ENCODE measurements at regions not wholly inside any gene's neighbourhood (a gene's known extent, or its start where the extent isn't known, plus 50 kb on each side); places are given as distances from the start of the nearest gene placed in this dataset.

GRCh38 chr20:12721636-12722035 lies 287.1 kb upstream of the SPTLC3 start:
- no peak for TF ChIP-seq MAX (IDR thresholded peaks at IDR 0.05)
- TF ChIP-seq TCF12 (IDR thresholded peaks at IDR 0.05; ENCODE audit: low read depth): no peak
- no peak for TF ChIP-seq TEAD4 (IDR thresholded peaks at IDR 0.05)
- TF ChIP-seq EP300 (IDR thresholded peaks at IDR 0.05; ENCODE audit: borderline replicate concordance): no peak
- no peak for TF ChIP-seq USF1 (IDR thresholded peaks at IDR 0.05)
- no peak for TF ChIP-seq FOXM1 (IDR thresholded peaks at IDR 0.05; ENCODE audit: borderline replicate concordance, low read depth)
- TF ChIP-seq CREB1 (IDR thresholded peaks at IDR 0.05; ENCODE audit: low read depth): no peak
- TF ChIP-seq TAF1 (IDR thresholded peaks at IDR 0.05; ENCODE audit: low read depth): no peak
- TF ChIP-seq ZBTB7A (IDR thresholded peaks at IDR 0.05; ENCODE audit: low read depth): no peak
- no peak for TF ChIP-seq REST (IDR thresholded peaks at IDR 0.05; ENCODE audit: low read depth)
- TF ChIP-seq CEBPB (IDR thresholded peaks at IDR 0.05): no peak
- no peak for TF ChIP-seq NFIC (IDR thresholded peaks at IDR 0.05)
- TF ChIP-seq YY1 (IDR thresholded peaks at IDR 0.05; ENCODE audit: low read depth): no peak
- TF ChIP-seq RAD21 (IDR thresholded peaks at IDR 0.05; ENCODE audit: low read depth): no peak
- no peak for TF ChIP-seq EGR1 (IDR thresholded peaks at IDR 0.05)

GRCh38 chr20:12722091-12722490 lies 286.7 kb upstream of the SPTLC3 start:
- no peak for TF ChIP-seq MAX (IDR thresholded peaks at IDR 0.05)
- TF ChIP-seq TCF12 (IDR thresholded peaks at IDR 0.05; ENCODE audit: low read depth): no peak
- no peak for TF ChIP-seq EP300 (IDR thresholded peaks at IDR 0.05; ENCODE audit: borderline replicate concordance)
- no peak for TF ChIP-seq TEAD4 (IDR thresholded peaks at IDR 0.05)

- no peak for TF ChIP-seq TCF12 (IDR thresholded peaks at IDR 0.05; ENCODE audit: low read depth)
- TF ChIP-seq ZBTB7A (IDR thresholded peaks at IDR 0.05; ENCODE audit: low read depth): no peak
- no peak for TF ChIP-seq TEAD4 (IDR thresholded peaks at IDR 0.05)
- TF ChIP-seq CREB1 (IDR thresholded peaks at IDR 0.05; ENCODE audit: low read depth): no peak
- no peak for TF ChIP-seq REST (IDR thresholded peaks at IDR 0.05; ENCODE audit: low read depth)
These were observed 285.0 kb upstream of the SPTLC3 start for GRCh38 chr20:12723811-12724210.

- TF ChIP-seq TAF1 (IDR thresholded peaks at IDR 0.05; ENCODE audit: low read depth) (no peak), YY1 (IDR thresholded peaks at IDR 0.05; ENCODE audit: low read depth) (no peak), TEAD4 (IDR thresholded peaks at IDR 0.05) (no peak), TCF12 (IDR thresholded peaks at IDR 0.05; ENCODE audit: low read depth) (no peak), FOXM1 (IDR thresholded peaks at IDR 0.05; ENCODE audit: borderline replicate concordance, low read depth) (no peak), CREB1 (IDR thresholded peaks at IDR 0.05; ENCODE audit: low read depth) (no peak), MAX (IDR thresholded peaks at IDR 0.05) (no peak), RAD21 (IDR thresholded peaks at IDR 0.05; ENCODE audit: low read depth) (no peak), ZBTB7A (IDR thresholded peaks at IDR 0.05; ENCODE audit: low read depth) (no peak), REST (IDR thresholded peaks at IDR 0.05; ENCODE audit: low read depth) (no peak), EGR1 (IDR thresholded peaks at IDR 0.05) (no peak), USF1 (IDR thresholded peaks at IDR 0.05) (no peak), CEBPB (IDR thresholded peaks at IDR 0.05) (no peak), NFIC (IDR thresholded peaks at IDR 0.05) (no peak), EP300 (IDR thresholded peaks at IDR 0.05; ENCODE audit: borderline replicate concordance) (no peak)
These were observed 280.0 kb upstream of the SPTLC3 start for GRCh38 chr20:12728782-12729181.

GRCh38 chr20:12729326-12729725 lies 279.4 kb upstream of the SPTLC3 start:
- TF ChIP-seq TEAD4 (IDR thresholded peaks at IDR 0.05): no peak

Measured in Ishikawa (cell line).